Fibroblast of lung (primary cell): ENCODE measurements at regions not wholly inside any gene's neighbourhood (a gene's known extent, or its start where the extent isn't known, plus 50 kb on each side); places are given as distances from the start of the nearest gene placed in this dataset.

Source experiments
- DNase-seq, 2 donors: peaks; one replicate each; pipeline versions ENCODE4 v3.0.0 to v3.0.0-alpha.2; 2010; ENCODE audit warnings: low read depth in 2 of 2
- H2AFZ ChIP-seq: 2 replicates; pipeline ENCODE4 v1.5.1; 2012; ENCODE audit warnings: low read length, control low read depth, inconsistent platforms
- H3K27ac ChIP-seq: 2 replicates; pipeline ENCODE4 v1.5.1; 2011; ENCODE audit warnings: low read length, control low read depth; ENCODE audit not compliant: insufficient read depth
- H3K27me3 ChIP-seq: 2 replicates; pipeline ENCODE4 v1.5.1; 2011; ENCODE audit warnings: mild to moderate bottlenecking, low read length; ENCODE audit not compliant: control insufficient read depth, insufficient read depth
- H3K36me3 ChIP-seq: 2 replicates; pipeline ENCODE4 v1.5.1; 2011; ENCODE audit warnings: low read length; ENCODE audit not compliant: control insufficient read depth, insufficient read depth
- H3K4me1 ChIP-seq: 2 replicates; pipeline ENCODE4 v1.5.1; 2011; ENCODE audit warnings: low read length; ENCODE audit not compliant: control insufficient read depth, insufficient read depth; ENCODE audit errors: extremely low read depth
- H3K4me2 ChIP-seq: 2 replicates; pipeline ENCODE4 v1.5.1; 2011; ENCODE audit warnings: low read length, control low read depth; ENCODE audit not compliant: insufficient read depth; ENCODE audit errors: extremely low read depth
- H3K4me3 ChIP-seq, 4 experiments: fragments of 200-600 bp in 1 of 4; sonication (generic) in 1 of 4; replicated peaks in 1 of 4; 2 replicates each; pipeline ENCODE4 v1.5.1; 2011 to 2016; ENCODE audit warnings: low read length in 4 of 4, low read depth in 3 of 4, mild to moderate bottlenecking in 3 of 4, control low read depth in 2 of 4, inconsistent platforms in 1 of 4, mixed read lengths in 1 of 4; ENCODE audit not compliant: insufficient read depth in 1 of 4; ENCODE audit errors: control extremely low read depth in 1 of 4
- H3K79me2 ChIP-seq: 2 replicates; pipeline ENCODE4 v1.5.1; 2012; ENCODE audit warnings: mild to moderate bottlenecking, low read length, inconsistent platforms; ENCODE audit not compliant: control insufficient read depth, insufficient read depth
- H3K9ac ChIP-seq: 2 replicates; pipeline ENCODE4 v1.5.1; 2011; ENCODE audit warnings: mild to moderate bottlenecking, low read length, control low read depth; ENCODE audit not compliant: insufficient read depth
- H3K9me3 ChIP-seq: 2 replicates; pipeline ENCODE4 v1.5.1; 2012; ENCODE audit warnings: low read depth, low read length; ENCODE audit not compliant: control insufficient read depth, insufficient read depth
- H4K20me1 ChIP-seq: 2 replicates; pipeline ENCODE4 v1.5.1; 2011; ENCODE audit warnings: low read length; ENCODE audit not compliant: control insufficient read depth, insufficient read depth; ENCODE audit errors: extremely low read depth
- CTCF ChIP-seq, 2 donors: IDR thresholded peaks in 1 of 2; conservative IDR thresholded peaks in 1 of 2; 1 replicate in 1 of 2; 2 replicates in 1 of 2; pipeline ENCODE4 v1.5.1; 2011 to 2012; ENCODE audit warnings: low read length in 2 of 2, control low read depth in 1 of 2, inconsistent platforms in 1 of 2, low read depth in 1 of 2, mild to moderate bottlenecking in 1 of 2
- EZH2 ChIP-seq: IDR thresholded peaks from 2 replicates; pipeline ENCODE4 v1.5.1; 2012; ENCODE audit warnings: low read length, control low read depth, mild to moderate bottlenecking; ENCODE audit errors: missing control alignments

- no peak for TF ChIP-seq CTCF (conservative IDR thresholded peaks at IDR 0.05 in 1 of 2, IDR thresholded peaks at IDR 0.05 in 1 of 2; ENCODE audit: low read depth in 1 of 2, low read length in 2 of 2)
- TF ChIP-seq EZH2 = no peak
- DNase-seq = no peak
- Histone ChIP-seq H2AFZ (no peak overlapping the region), H3K4me1 (no peaks in the 10 kb centered on the region), H3K4me3 (no peak overlapping the region), H3K9me3 (no peaks in the 10 kb centered on the region), H4K20me1 (no peaks in the 10 kb centered on the region), H3K27ac (no peak overlapping the region), H3K36me3 (no peaks in the 10 kb centered on the region), H3K4me2 (no peak overlapping the region), H3K9ac (no peak overlapping the region), H3K27me3 (no peaks in the 10 kb centered on the region), H3K79me2 (no peaks in the 10 kb centered on the region)
These were observed 166.9 kb upstream of the SALL4 start for GRCh38 chr20:51969191-51969590.

- H3K9me3 ChIP-seq = no peaks in the 10 kb centered on the region
- TF ChIP-seq CTCF (conservative IDR thresholded peaks at IDR 0.05 in 1 of 2, IDR thresholded peaks at IDR 0.05 in 1 of 2; ENCODE audit: low read depth in 1 of 2, low read length in 2 of 2) (no peak), EZH2 (no peak)
These were observed 165.8 kb upstream of the SALL4 start for GRCh38 chr20:51968151-51968550.

GRCh38 chr20:51966296-51966971, 164.1 kb upstream of the SALL4 start:
- no peaks in the 10 kb centered on the region for H3K79me2 ChIP-seq
- no peak overlapping the region for H3K9ac ChIP-seq
- no peaks in the 10 kb centered on the region for H3K4me1 ChIP-seq
- no peaks in the 10 kb centered on the region for H3K36me3 ChIP-seq
- no peak overlapping the region for H3K4me2 ChIP-seq
- no peak overlapping the region for H2AFZ ChIP-seq
- H3K9me3 ChIP-seq = no peaks in the 10 kb centered on the region
- TF ChIP-seq CTCF (conservative IDR thresholded peaks at IDR 0.05 in 1 of 2, IDR thresholded peaks at IDR 0.05 in 1 of 2; ENCODE audit: low read depth in 1 of 2, low read length in 2 of 2) = peak; percentile 71 to 91
- TF ChIP-seq EZH2 = no peak
- no peak overlapping the region for H3K27ac ChIP-seq
- H3K4me3 ChIP-seq = no peak overlapping the region
- DNase-seq = peak; percentile 55 to 78
- H4K20me1 ChIP-seq = no peaks in the 10 kb centered on the region
- H3K27me3 ChIP-seq = no peaks in the 10 kb centered on the region

More at GRCh38 chr20:51968151-51968550, 165.8 kb upstream of the SALL4 start:
- Histone ChIP-seq H3K79me2 (no peaks in the 10 kb centered on the region), H3K36me3 (no peaks in the 10 kb centered on the region), H3K4me3 (no peak overlapping the region), H3K9ac (no peak overlapping the region), H4K20me1 (no peaks in the 10 kb centered on the region), H3K4me2 (no peak overlapping the region), H3K27me3 (no peaks in the 10 kb centered on the region), H3K4me1 (no peaks in the 10 kb centered on the region), H3K27ac (no peak overlapping the region), H2AFZ (no peak overlapping the region)
- no peak for DNase-seq
